K562 (cell line): ENCODE measurements at regions not wholly inside any gene's neighbourhood (a gene's known extent, or its start where the extent isn't known, plus 50 kb on each side); places are given as distances from the start of the nearest gene placed in this dataset.

Source experiments
- FIP1L1 ChIP-seq: fragments of 200-400 bp; formaldehyde crosslinking; IDR thresholded peaks from 2 replicates; pipeline ENCODE4 v1.6.1; 2018; ENCODE audit warnings: mild to moderate bottlenecking, low read depth, low read length; ENCODE audit not compliant: poor library complexity, severe bottlenecking
- FOXM1 ChIP-seq, 2 experiments: fragments of 450-650 bp in 1 of 2; sonication (generic) in 1 of 2; formaldehyde crosslinking in 1 of 2; IDR thresholded peaks; 2 replicates each; pipeline versions ENCODE4 v1.6.1 to v1.9.0; 2017 to 2022; ENCODE audit warnings: low read depth in 2 of 2, mild to moderate bottlenecking in 2 of 2, missing genetic modification reagents in 1 of 2, moderate library complexity in 1 of 2
- MTA1 ChIP-seq: fragments of 450-650 bp; IDR thresholded peaks from 2 replicates; pipeline ENCODE4 v1.6.1; 2017; ENCODE audit warnings: borderline replicate concordance
- RBM22 ChIP-seq: fragments of 200-400 bp; formaldehyde crosslinking; IDR thresholded peaks from 2 replicates; pipeline ENCODE4 v1.6.1; 2018; ENCODE audit warnings: low read length, low read depth; ENCODE audit not compliant: poor library complexity, severe bottlenecking
- TARDBP ChIP-seq: fragments of 450-650 bp; IDR thresholded peaks from 2 replicates; pipeline ENCODE4 v1.6.1; 2016
- TF ChIP-seq, protein P1 (sequence below): sonication (generic); formaldehyde crosslinking; IDR thresholded peaks from 2 replicates; pipeline ENCODE4 v1.9.0; 2022; ENCODE audit warnings: mild to moderate bottlenecking, missing genetic modification reagents
- TF ChIP-seq, protein P2 (sequence below), 3 experiments: fragments of 200-800 bp in 1 of 3; sonication (Bioruptor generic) in 1 of 3; sonication (generic) in 1 of 3; formaldehyde crosslinking in 1 of 3; IDR thresholded peaks; 2 replicates each; pipeline versions ENCODE4 v1.6.1 to v1.8.0; 2016 to 2022; ENCODE audit warnings: mild to moderate bottlenecking in 2 of 3, missing compliant biosample characterization in 2 of 3, missing genetic modification characterization in 2 of 3, missing genetic modification reagents in 1 of 3

DNA sequence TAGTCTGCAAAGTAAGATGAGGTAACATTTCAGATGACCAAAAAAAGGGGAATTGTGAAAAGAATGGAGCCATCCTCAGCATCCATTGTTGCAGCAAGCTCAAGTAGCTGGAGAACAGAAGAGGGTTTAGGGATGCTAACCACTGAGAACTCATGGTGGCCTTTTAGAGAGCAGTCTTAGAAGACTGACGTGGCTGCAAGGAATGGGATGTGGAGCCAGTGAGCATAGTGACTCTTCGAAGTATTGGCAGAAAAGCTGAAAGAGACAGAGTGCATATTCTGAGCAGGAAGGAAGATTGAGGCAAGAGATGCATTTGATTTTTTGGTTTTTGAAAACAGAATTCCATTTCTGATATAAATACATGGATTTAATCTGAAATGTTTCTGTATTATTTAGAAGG lies 151.2 kb downstream of the UBE2E3 start:
- TF ChIP-seq, protein P1, sequence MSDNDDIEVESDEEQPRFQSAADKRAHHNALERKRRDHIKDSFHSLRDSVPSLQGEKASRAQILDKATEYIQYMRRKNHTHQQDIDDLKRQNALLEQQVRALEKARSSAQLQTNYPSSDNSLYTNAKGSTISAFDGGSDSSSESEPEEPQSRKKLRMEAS (CRISPR knock-in tag), result no peak
- no peak for TF ChIP-seq RBM22
- TF ChIP-seq, protein P2, sequence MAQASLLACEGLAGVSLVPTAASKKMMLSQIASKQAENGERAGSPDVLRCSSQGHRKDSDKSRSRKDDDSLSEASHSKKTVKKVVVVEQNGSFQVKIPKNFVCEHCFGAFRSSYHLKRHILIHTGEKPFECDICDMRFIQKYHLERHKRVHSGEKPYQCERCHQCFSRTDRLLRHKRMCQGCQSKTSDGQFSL (CRISPR knock-in tag; IDR thresholded peaks at IDR 0.05), result no peak
- TF ChIP-seq, protein P2 (tag; IDR thresholded peaks at IDR 0.05), result no peak
- no peak for TF ChIP-seq TARDBP
- TF ChIP-seq MTA1, result no peak
- TF ChIP-seq FIP1L1, result no peak
- no peak for TF ChIP-seq FOXM1 (IDR thresholded peaks at IDR 0.05; ENCODE audit: low read depth)
- TF ChIP-seq FOXM1 (CRISPR knock-in tag; IDR thresholded peaks at IDR 0.05; ENCODE audit: low read depth), result no peak
